HG02981 (cell line): ENCODE measurements at regions not wholly inside any gene's neighbourhood (a gene's known extent, or its start where the extent isn't known, plus 50 kb on each side); places are given as distances from the start of the nearest gene placed in this dataset.
"Not testable (repeated sequence)": the region's sequence is repeated elsewhere in the genome, so short reads cannot be mapped to it uniquely, and the experiment has no call there.

ENCODE experiments used
- ATAC-seq: cut with Tn5 transposase; IDR thresholded peaks from one replicate; pipeline ENCODE4 v1.9.1; 2021; ENCODE audit warnings: mild to moderate bottlenecking, moderate library complexity; ENCODE audit not compliant: unreplicated experiment

DNA sequence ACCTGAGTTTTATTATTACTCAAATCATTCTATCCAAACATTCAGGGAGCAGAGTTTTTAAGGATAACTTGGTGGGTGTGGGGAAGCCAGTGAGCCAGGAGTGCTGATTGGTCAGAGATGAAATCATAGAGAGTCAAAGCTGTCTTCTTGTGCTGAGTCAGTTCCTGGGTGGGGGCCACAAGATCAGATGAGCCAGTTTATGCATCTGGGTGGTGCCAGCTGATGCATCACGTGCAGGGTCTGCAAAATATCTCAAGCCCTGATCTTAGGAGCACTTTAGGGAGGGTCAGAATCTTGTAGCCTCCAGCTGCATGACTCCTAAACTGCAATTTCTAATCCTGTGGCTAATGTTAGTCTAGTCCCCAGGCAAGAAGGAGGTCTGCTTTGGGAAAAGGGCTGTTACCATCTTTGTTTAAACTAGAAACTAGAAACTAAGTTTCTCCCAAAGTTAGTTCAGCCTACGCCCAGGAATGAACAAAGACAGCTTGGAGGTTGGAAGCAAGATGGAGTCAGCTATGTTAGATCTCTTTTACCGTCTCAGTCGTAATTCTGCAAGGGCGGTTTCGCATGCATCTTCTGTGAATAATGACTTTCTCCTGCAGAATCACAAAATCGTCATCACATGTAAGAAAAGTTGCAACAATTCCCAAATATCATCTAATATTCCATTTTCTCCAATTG lies 97.5 kb downstream of the ZNF664 start:
- not testable (repeated sequence) for ATAC-seq

DNA sequence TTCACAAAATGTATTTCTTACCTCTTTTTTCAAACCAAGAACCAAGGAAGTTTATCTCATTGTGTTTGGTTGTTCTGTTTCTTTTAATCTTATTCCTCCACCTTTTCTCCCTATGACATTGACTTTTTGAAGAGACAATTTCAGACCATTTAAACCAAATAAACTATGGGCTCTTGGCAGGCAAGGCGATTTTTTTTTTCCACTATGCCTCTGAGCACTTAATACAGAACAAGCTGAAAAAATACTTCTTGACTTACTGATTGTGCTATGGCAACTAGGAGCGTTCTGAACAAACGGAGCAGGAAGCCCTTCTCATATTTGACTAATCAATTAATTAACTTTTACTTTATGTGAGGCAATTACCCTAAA lies 98.0 kb downstream of the ZNF664 start:
- ATAC-seq, result no peak

DNA sequence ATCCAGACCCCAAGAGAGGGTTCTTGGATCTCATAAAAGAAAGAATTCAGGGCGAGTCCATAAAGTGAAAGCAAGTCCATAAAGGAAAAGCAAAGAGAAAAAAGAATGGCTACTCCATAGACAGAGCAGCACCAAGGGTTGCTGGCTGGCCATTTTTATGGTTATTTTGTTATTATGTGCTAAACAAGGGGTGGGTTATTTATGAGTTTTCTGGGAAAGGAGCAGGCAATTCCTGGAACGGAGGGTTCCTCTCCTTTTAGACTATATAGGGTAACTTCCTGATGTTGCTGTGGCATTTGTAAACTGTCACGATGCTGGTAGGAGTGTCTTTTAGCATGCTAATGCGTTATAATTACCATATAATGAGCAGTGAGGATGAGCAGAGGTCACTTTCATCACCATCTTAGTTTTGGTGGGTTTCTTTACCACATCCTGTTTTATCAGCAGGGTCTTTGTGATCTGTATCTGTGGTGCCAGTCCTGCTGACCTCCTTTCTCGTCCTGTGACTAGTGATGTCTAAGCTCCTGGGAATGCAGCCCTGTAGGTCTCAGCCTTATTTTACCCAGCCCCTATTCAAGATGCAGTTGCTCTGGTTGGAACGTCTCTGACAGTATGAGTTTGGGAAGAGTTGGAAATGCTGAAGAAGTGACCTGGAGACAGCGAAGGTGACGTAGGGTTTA lies 100.5 kb downstream of the ZNF664 start:
- no peak for ATAC-seq

DNA sequence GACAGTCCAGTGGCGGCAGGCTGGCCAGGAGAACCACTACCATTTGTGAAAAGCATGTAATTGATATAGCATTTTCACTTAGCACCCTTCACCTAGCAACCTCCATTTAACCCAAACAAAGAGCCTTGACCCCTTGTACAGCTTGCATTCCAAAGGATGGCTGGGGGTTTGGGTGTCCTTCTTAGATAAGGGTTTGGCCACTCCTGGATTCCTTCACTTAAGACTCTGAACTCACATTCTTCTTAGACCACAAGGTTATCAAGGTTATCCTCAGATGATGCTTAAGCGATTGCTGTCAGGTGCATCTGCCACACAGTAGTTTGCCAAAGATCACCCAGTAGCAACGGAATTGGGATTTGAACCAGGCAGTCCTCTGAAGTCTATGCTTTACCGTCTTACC lies 102.8 kb downstream of the ZNF664 start:
- ATAC-seq, result no peak

DNA sequence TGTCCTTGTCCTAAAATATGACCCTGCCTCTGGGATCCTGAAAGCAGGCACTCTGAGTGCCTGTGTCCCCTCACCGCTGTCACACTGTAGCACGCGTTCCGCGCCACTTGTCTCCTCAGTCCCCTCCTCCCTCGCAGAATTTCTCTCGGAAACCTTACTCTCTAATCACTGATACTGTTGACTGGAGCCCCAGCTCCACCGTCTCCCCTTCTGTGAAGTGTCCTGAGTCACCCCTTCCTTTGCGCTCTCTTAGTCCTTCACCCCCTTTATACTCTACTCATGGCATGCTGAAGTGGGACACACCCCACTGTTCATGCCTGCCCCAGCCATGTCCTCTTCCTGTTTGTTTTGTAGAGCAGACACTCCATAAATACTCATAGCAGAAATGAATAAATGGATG lies 104.7 kb downstream of the ZNF664 start:
- ATAC-seq, result no peak

DNA sequence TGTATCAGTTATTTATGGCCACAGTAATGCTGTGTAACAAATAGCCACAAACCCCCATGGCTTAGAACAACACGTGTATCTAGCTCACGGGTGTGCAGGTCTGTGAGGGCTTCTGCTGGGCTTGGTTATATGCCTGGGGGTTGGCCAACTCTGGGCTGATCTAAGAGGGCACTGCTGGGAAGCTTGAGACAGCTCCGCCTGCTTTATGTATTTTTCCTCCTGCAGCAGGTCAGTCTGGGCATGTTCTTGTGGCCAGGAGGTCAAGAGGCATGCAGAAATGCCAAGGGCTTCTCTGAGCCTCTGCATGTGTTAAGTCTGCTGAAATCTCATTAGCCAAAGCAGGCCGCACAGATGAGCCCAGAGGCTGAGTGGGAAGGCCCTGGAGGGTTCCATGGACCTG lies 105.8 kb downstream of the ZNF664 start:
- no peak for ATAC-seq

DNA sequence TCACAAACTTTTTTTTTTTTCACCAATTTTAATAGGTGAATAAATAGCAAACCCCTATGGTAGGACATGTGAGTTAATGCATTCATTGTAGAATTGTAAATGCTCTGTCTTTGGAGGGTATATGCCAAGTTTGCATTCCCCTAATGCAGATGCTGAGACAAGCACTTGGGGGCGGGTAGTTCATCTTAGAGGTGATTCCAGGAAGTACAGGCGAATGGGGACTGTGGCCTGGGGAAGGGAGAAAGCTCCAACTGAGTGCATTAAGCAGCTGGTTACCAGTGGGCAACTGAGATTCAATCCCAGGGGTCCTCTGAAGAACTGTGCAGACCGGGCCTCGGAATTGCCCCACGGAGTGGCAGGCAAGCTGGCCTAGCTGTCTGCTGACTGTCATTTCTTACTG lies 107.6 kb downstream of the ZNF664 start:
- ATAC-seq, result no peak

DNA sequence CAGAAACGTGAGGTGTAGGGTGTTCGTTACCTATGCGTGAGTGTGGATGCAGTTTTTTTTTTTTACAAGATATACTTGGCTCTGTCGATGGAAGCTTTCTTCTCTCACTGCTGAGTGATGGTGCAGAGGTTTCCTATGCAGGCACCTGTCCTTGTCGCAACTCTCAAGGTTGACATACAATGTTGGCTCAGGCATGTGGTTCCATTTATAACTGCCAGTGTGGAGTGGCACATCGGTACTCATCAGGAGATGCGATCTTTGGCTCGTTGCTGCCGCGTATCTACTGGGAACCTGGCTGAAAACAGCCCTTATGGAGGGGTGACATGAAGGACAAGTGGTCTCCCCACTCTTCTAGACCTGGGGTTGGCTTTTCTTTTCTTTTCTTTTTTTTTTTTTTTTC lies 109.0 kb downstream of the ZNF664 start:
- ATAC-seq, result no peak

DNA sequence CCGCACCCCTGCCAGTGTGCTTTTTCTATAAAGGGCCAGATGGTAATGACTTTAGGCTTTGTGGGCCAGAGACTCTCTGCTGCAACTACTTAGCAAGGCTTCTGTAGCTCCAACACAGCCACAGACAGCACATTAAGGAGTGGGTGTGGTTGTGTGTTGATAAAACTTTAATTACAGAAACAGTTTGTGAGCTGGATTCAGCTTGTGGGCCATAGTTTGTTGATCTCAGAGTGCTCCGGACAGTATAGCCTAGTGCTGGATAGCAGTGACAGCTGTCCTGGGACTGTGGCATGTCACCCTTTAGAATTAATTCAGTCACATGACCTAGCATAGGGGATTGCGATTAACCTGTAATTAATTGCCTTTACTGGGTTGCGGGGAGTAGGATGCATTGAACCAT lies 109.7 kb downstream of the ZNF664 start:
- ATAC-seq, result no peak

DNA sequence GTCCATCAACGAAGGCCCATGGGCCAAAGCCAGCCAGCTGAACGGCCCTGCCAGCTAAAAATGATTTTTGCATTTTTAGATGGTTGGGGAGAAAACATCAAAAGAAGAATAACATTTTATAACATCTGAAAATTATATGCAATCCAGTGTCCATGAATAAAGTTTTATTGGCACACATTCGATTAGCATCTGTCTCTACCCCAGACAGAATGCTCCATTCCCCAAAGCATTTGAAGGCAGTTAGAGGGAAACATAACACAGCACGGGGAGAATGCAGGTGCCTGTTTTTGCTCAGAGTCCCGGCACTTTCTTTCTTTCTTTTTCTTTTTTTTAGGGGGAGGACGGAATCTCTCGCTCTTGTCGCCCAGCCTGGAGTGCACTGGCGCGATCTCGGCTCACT lies 110.7 kb downstream of the ZNF664 start:
- ATAC-seq, result no peak

DNA sequence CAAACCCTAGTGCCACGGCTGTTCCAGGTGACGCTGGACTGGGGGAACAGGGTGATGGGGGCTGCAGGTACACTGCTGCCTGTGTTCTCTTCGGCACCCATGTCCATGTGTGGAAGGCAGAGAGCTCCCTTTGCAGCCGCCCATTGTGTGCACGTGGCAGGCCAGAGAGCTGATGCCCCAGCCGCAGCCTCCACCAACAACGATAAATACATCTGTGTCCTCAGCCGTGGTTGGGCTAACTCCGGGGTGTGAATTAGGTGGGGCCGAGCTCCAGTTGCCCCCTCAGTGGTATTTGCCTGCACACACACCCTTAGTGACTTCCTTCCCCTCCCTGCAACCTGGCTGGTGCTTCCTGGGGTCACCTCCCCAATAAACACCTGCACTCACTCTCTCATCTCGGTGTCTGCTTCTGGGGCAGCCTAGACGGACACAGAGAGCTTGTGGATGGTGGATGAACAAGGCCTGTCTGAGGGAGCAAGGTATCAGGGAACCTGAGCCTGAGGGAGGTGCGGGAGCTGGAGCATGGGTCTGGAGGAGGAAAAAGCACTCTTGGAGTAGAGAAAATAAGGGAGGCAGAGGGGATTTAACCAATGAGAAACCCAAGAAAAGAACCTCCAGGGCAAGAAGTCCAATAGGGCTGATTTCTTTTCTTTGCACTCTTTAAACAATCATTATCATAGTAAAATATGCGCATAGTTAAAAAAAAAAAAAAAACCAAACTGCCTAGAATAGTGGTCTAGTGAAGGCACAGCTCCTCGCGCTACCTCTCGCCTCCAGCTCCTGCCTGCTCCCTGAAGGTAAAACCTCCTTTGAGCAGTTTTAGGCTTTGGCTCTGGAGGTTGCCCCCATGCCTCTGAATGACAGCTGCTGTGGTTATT lies 112.6 kb downstream of the ZNF664 start:
- ATAC-seq, result no peak

DNA sequence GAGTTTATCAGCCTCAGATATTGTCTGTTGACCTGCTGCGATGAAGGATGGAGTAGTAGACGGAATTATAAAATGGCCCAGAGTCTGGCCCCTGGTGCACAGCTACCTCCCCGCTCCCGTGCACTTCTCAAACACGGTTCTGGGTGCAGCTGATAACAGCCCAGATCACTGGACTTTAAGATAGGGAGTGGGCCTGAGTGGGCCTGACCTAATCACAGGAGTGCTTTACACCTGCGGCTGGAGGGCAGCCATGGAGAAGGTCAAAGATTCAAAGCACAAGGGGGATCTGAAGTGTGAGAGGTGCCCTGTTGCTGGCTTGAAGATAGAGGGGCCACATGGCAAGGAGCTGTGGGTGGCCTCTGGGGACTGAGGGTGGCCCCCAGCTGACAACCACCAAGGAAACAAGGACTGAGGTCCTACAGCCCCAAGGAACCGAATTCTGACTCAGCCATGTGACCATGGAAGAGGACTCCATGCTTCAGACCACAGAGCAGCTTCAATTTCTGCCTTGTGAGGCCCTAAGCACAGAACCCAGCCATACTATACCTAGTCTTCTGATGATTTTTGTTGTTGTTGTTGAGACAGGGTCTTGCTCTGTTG lies 113.4 kb downstream of the ZNF664 start:
- no peak for ATAC-seq

DNA sequence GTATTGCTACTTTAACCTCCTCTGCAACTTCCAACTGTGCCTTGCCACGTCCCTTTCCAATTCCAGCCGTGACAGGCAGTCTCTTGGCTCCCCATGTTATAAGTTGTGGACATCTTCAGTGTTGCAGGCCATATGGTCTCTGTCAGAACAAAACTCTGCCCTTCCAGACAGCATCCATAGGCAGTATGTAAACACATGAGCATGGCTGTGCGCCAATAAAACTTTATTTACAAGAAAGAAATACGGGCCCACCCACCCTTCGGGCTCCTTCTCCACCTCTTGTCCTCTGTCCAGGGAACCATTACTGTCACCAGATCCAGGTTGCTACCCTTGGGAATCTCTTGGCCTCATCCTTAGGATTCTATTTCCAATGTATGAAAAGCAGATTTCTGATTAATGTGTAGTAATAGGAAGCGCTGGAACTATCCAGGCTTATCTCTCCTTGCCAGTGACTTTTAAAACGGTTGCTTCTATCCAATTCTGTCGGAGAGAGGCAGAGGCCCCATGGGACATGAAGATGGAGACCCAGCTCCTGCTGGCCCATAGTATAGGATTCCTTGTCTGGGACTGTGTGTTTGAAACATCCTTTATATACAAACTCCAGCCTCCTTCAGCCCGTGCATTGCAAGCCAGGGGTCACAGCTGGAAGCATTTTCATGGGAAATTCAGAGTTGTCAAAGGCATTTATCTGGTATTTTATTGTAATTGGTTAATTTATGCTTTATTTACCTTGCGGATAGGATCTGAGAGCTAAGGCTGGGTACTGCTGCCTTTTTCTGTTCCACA lies 114.4 kb downstream of the ZNF664 start:
- no peak for ATAC-seq

DNA sequence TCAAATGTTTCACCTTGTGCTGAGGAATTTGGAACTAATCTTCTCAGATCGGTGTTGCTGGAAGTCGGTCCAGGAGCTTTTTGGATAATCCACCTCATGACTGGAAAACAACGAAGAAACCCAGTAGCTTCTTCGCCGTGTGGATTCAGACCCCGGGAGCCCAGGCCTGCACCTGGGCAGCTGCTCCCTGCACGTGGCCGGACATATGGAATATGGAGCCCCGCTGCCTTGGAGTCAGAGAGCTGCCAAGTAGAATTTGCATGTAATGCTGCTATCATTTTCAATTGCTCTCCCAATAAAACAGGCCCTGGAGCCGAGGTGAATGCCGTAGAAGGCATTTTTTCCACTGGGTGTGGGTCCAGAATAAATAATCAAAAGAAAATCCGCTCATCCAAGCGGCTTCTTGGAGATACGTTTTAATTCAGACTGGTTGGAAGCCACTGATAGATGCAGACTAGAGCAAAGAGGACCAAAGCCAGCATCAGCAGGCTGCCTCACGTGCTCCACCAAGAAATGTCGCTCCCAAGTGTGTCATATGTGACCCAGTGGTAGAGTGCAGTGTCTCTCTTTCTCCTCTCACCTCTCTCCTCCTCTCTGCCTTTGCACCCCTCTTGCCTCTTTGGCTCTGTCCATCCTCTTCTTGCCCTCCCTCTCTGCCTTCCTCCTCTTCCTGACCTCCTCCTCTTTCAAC lies 115.3 kb downstream of the ZNF664 start:
- no peak for ATAC-seq

DNA sequence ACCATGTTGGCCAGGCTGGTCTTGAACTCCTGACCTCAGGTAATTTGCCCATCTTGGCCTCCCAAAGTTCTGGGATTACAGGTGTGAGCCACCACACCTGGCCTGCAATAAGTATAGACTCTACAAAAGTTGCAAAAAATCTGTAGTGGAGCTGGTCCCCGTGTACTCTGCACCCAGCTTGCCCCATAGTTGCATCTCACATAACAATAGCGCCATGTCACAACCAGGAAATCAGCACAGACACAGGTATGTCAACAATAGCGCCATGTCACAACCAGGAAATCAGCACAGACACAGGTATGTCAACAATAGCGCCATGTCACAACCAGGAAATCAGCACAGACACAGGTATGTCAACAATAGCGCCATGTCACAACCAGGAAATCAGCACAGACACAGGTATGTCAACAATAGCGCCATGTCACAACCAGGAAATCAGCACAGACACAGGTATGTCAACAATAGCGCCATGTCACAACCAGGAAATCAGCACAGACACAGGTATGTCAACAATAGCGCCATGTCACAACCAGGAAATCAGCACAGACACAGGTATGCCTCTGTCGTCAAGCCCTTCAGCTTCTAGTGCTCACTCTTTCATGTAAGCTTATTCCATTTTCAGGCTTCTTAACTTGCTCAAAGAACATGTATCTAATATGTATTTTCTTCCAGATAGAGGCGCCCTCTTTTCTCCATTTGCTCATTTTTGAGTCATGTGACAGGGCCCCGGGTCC lies 116.3 kb downstream of the ZNF664 start:
- not testable (repeated sequence) for ATAC-seq

DNA sequence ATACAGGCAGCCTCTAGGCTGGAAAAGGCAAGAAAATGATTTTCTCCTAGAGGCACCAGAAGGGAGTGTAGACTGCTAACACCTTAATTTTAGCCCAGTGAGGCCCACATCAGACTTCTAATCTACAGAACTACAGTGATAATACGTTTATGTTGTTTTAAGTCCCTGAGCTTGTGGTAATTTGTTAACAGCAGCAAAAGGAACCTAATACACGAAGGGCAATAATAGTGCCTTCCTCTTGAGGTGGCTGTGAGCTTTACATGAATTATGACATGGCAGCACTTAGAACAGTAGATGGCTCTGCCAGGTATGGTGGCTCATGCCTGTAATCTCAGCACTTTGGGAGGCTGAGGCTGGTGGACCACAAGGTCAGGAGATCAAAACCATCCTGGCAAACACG lies 118.8 kb downstream of the ZNF664 start:
- no peak for ATAC-seq

DNA sequence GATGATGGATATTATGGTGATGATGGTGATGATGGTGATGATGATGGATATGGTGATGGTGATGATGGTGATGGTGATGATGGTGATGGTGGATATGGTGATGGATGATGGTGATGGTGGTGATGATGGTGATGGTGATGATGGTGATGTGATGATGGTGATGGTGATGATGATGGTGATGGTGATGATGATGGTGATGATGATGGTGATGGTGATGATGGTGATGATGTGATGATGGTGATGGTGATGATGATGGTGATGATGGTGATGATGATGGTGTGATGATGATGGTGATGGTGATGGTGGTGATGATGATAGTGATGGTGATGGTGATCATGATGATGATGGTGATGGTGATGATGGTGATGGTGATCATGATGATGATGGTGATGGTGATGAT lies 119.5 kb downstream of the ZNF664 start:
- ATAC-seq, result not testable (repeated sequence)

DNA sequence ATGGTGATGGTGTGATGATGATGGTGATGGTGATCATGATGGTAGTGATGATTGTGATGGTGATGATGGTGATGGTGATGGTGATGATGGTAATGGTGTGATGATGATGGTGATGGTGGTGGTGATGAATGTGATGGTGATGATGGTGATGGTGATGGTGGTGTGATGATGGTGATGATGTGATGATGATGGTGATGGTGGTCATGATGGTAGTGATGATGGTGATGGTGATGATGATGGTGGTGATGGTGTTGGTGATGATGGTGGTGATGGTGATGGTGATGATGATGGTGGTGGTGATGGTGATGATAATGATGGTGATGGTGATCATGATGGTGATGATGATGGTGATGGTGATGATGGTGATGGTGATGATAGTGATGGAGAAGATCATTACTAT lies 120.3 kb downstream of the ZNF664 start:
- ATAC-seq, result no peak

DNA sequence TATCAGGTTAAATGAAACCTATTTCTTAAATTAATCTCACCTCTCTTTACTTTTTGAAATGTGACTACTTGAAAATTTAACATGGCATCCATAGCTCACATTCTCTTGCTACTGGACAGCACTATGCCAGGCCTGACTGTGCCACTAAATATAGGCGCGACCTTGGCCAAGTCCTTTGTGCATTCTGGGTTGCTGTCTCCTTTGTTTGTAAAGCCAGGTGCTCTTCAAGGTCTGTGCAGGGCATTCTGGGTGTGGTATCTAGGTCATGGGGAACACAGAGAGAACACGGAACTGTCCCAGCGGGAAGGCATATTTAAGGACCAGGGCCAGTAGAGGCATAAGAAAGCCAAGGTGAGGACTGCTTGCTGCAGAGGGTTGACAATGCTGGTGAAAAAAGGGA lies 121.2 kb downstream of the ZNF664 start:
- ATAC-seq, result no peak
